HEK293 (cell line): ENCODE measurements at regions not wholly inside any gene's neighbourhood (a gene's known extent, or its start where the extent isn't known, plus 50 kb on each side); places are given as distances from the start of the nearest gene placed in this dataset.

Experiments
- KLF16 ChIP-seq: fragments of 450-650 bp; formaldehyde crosslinking; IDR thresholded peaks from 2 replicates; pipeline ENCODE4 v1.5.1; 2017; ENCODE audit warnings: missing biosample characterization, missing genetic modification characterization
- MZF1 ChIP-seq: fragments of 450-650 bp; formaldehyde crosslinking; IDR thresholded peaks from 2 replicates; pipeline ENCODE4 v1.5.1; 2017; ENCODE audit warnings: missing biosample characterization, missing genetic modification characterization, borderline replicate concordance
- ZNF530 ChIP-seq: fragments of 450-650 bp; formaldehyde crosslinking; IDR thresholded peaks from 2 replicates; pipeline ENCODE4 v1.5.1; 2016; ENCODE audit warnings: low read depth, missing biosample characterization, missing genetic modification characterization
- TF ChIP-seq, protein P1 (sequence below): fragments of 450-650 bp; formaldehyde crosslinking; IDR thresholded peaks from 2 replicates; pipeline ENCODE4 v1.5.1; 2016; ENCODE audit warnings: missing biosample characterization, missing genetic modification characterization
- TF ChIP-seq, protein P2 (sequence below): fragments of 450-650 bp; formaldehyde crosslinking; IDR thresholded peaks from 2 replicates; pipeline ENCODE4 v1.5.1; 2016; ENCODE audit warnings: missing biosample characterization, missing genetic modification characterization

GRCh38 chr11:127109796-127110480 lies 109.4 kb upstream of the KIRREL3 start:
- TF ChIP-seq, protein P1, sequence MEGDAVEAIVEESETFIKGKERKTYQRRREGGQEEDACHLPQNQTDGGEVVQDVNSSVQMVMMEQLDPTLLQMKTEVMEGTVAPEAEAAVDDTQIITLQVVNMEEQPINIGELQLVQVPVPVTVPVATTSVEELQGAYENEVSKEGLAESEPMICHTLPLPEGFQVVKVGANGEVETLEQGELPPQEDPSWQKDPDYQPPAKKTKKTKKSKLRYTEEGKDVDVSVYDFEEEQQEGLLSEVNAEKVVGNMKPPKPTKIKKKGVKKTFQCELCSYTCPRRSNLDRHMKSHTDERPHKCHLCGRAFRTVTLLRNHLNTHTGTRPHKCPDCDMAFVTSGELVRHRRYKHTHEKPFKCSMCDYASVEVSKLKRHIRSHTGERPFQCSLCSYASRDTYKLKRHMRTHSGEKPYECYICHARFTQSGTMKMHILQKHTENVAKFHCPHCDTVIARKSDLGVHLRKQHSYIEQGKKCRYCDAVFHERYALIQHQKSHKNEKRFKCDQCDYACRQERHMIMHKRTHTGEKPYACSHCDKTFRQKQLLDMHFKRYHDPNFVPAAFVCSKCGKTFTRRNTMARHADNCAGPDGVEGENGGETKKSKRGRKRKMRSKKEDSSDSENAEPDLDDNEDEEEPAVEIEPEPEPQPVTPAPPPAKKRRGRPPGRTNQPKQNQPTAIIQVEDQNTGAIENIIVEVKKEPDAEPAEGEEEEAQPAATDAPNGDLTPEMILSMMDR (tag by site-specific recombination): no peak
- TF ChIP-seq KLF16 (tag by site-specific recombination): no peak
- no peak for TF ChIP-seq MZF1
- TF ChIP-seq, protein P2, sequence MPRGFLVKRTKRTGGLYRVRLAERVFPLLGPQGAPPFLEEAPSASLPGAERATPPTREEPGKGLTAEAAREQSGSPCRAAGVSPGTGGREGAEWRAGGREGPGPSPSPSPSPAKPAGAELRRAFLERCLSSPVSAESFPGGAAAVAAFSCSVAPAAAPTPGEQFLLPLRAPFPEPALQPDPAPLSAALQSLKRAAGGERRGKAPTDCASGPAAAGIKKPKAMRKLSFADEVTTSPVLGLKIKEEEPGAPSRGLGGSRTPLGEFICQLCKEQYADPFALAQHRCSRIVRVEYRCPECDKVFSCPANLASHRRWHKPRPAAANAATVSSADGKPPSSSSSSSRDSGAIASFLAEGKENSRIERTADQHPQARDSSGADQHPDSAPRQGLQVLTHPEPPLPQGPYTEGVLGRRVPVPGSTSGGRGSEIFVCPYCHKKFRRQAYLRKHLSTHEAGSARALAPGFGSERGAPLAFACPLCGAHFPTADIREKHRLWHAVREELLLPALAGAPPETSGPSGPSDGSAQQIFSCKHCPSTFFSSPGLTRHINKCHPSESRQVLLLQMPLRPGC: no peak
- TF ChIP-seq ZNF530 (tag by site-specific recombination): no peak
